ENCODE measurements at regions not wholly inside any gene's neighbourhood (a gene's known extent, or its start where the extent isn't known, plus 50 kb on each side); places are given as distances from the start of the nearest gene placed in this dataset.

DNA sequence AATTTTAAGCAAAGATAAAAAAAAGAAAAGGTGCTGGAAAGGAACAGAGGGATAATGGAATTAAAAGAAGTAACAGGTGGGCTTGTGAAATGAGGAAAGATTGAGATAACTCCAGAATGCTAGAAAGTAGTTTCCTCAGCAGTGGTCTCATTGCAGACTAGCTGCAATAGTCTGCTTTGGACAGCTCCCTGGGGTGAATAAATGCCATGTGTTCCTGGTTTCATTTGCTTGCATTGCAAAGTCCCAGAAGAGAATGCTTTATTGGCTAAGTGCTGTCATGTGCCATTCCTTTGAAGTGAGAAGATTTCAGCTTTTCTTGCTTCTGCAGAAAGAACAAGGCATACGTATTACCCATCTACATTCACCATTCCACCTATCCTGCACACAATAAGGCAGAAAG lies 478.8 kb upstream of the RAG2 start:
- TF ChIP-seq, protein P1, sequence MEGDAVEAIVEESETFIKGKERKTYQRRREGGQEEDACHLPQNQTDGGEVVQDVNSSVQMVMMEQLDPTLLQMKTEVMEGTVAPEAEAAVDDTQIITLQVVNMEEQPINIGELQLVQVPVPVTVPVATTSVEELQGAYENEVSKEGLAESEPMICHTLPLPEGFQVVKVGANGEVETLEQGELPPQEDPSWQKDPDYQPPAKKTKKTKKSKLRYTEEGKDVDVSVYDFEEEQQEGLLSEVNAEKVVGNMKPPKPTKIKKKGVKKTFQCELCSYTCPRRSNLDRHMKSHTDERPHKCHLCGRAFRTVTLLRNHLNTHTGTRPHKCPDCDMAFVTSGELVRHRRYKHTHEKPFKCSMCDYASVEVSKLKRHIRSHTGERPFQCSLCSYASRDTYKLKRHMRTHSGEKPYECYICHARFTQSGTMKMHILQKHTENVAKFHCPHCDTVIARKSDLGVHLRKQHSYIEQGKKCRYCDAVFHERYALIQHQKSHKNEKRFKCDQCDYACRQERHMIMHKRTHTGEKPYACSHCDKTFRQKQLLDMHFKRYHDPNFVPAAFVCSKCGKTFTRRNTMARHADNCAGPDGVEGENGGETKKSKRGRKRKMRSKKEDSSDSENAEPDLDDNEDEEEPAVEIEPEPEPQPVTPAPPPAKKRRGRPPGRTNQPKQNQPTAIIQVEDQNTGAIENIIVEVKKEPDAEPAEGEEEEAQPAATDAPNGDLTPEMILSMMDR (IDR thresholded peaks at IDR 0.05), result no peak
- DNase-seq, result no peak
- Histone ChIP-seq H3K4me1 (no peaks in the 10 kb centered on the region), H3K36me3 (ENCODE audit: insufficient read depth in 1 of 2, low read depth in 1 of 2) (no peaks in the 10 kb centered on the region), H3K9me3 (no peaks in the 10 kb centered on the region), H3K27ac (no peak overlapping the region), H3K27me3 (ENCODE audit: insufficient read depth in 3 of 3, low read length in 2 of 3) (no peaks in the 10 kb centered on the region), H3K4me3 (no peak overlapping the region)
- 37 to 63% (median 55%) methylated on average over 1 of the region's 1 CpG for WGBS, 3 donors
- intact Hi-C loops (cut with DNase I), result no loop called here
- no peak for ATAC-seq

DNA sequence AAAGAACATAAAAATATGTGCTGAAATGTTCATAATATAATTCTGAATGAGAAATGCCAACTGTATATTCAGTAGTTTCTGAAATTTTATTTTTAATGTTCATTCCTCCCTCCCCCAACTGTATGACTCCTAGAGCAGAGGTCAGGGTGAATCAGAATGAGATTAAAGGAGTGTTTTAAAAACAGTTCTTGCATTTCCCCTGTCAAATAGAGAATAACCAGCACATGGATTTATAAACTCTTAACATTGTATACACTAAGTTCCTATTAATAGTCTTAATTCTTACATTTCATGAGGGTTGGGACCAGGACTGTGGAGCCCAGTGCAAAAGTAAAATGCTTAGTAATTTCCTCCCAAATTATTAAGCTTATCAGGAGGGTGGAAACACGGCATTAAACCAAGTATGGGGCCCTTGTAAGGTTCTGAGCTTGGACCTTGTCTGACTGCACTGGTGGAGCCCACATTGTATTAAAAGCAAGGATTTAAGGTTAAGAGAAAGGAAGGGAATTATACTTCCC lies 474.6 kb upstream of the RAG2 start:
- WGBS, 3 donors, result 55 to 67% (median 57%) methylated on average over 1 of the region's 1 CpG
- no peak for ATAC-seq
- no peak overlapping the region for H3K4me3 ChIP-seq
- H3K36me3 ChIP-seq (ENCODE audit: insufficient read depth in 1 of 2, low read depth in 1 of 2), result no peaks in the 10 kb centered on the region
- no peaks in the 10 kb centered on the region for H3K4me1 ChIP-seq
- H3K27ac ChIP-seq, result no peak overlapping the region
- no peak for DNase-seq
- TF ChIP-seq, protein P1 (IDR thresholded peaks at IDR 0.05), result no peak
- H3K9me3 ChIP-seq, result no peaks in the 10 kb centered on the region
- intact Hi-C loops (cut with DNase I), result no loop called here
- H3K27me3 ChIP-seq (ENCODE audit: insufficient read depth in 3 of 3, low read length in 2 of 3), result no peaks in the 10 kb centered on the region

DNA sequence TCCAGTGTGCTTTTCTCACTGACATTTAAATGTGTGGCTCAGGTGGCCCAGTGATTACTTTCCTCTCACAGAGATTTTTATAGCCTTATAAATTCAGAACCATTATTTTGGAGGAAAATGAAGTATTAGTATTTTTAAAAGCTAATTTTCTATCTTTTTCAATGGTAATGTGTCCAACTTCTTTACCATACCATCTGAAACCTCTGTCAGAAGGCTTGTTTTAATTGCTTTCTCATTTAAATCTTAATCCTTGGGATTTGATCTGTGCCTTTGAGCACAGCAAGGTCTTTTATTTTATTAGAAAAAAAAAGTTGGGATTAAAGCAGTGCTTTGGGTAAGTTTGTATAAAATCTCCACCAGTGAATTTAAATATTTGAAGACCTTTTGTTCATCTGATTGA lies 452.3 kb upstream of the RAG2 start:
- no peaks in the 10 kb centered on the region for H3K27me3 ChIP-seq (ENCODE audit: insufficient read depth in 3 of 3, low read length in 2 of 3)
- TF ChIP-seq, protein P1 (IDR thresholded peaks at IDR 0.05), result no peak
- DNase-seq, result no peak
- intact Hi-C loops (cut with DNase I), result loop anchor here in 1 of 2 donors (10.0 kb wide), 1 partner anchor 56 kb away; no protein-coding TSS in a partner anchor
- H3K4me1 ChIP-seq, result no peaks in the 10 kb centered on the region
- no peaks in the 10 kb centered on the region for H3K36me3 ChIP-seq (ENCODE audit: insufficient read depth in 1 of 2, low read depth in 1 of 2)
- H3K4me3 ChIP-seq, result no peak overlapping the region
- H3K27ac ChIP-seq, result no peak overlapping the region
- H3K9me3 ChIP-seq, result no peaks in the 10 kb centered on the region
- no peak for ATAC-seq

DNA sequence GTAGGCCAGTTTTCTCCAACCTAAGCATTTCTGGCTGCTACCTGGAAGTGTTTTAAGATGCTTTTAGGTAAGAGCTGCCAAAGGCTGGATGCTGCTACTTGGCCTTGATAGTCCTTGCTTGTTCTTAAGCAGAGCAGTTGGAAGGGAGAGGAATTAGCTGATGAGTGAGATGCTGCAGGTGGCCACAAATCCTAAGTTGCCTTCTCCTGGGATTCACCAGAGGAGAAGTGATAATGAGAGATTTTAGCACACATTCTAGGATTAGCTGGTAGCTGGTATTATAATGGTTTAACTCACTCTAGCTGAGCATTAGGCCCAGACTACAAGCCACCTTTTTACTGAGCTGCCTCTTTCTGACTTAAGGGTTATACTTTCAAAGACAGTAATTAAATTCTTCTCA lies 442.9 kb upstream of the RAG2 start:
- no peaks in the 10 kb centered on the region for H3K9me3 ChIP-seq
- no peaks in the 10 kb centered on the region for H3K36me3 ChIP-seq (ENCODE audit: insufficient read depth in 1 of 2, low read depth in 1 of 2)
- TF ChIP-seq, protein P1 (IDR thresholded peaks at IDR 0.05), result no peak
- H3K27ac ChIP-seq, result no peak overlapping the region
- ATAC-seq (no peak), DNase-seq (no peak)
- H3K4me3 ChIP-seq, result no peak overlapping the region
- H3K27me3 ChIP-seq (ENCODE audit: insufficient read depth in 3 of 3, low read length in 2 of 3), result no peaks in the 10 kb centered on the region
- no peaks in the 10 kb centered on the region for H3K4me1 ChIP-seq
- intact Hi-C loops (cut with DNase I), result no loop called here

DNA sequence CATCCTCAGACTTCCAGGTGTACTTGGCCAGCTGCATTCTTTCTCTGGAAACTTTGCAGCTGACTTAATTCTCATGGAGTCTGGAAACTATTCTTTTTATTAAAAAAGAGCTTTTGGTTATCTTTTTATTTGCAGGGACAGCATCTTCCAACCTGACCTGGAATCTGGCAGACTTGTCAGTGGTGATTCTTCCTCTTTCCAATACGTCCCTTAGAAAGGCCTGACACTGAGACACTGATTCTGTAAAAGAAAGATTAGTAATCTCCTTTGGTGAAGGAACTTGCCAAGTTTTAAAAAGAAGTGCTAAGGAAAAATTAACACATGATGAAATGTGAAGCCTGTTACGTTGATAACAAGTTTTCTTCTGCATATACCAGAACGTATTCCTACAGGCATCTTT lies 440.9 kb upstream of the RAG2 start:
- Histone ChIP-seq H3K4me1 (no peaks in the 10 kb centered on the region), H3K4me3 (no peak overlapping the region), H3K9me3 (no peaks in the 10 kb centered on the region), H3K36me3 (ENCODE audit: insufficient read depth in 1 of 2, low read depth in 1 of 2) (no peaks in the 10 kb centered on the region), H3K27ac (no peak overlapping the region), H3K27me3 (ENCODE audit: insufficient read depth in 3 of 3, low read length in 2 of 3) (no peaks in the 10 kb centered on the region)
- DNase-seq, result no peak
- TF ChIP-seq, protein P1 (IDR thresholded peaks at IDR 0.05), result no peak
- WGBS, 3 donors, result 51 to 60% (median 59%) methylated on average over 3 of the region's 3 CpGs
- intact Hi-C loops (cut with DNase I), result no loop called here
- no peak for ATAC-seq

All from psoas muscle (tissue), 7 donors.